HT1080 (cell line): ENCODE measurements at regions not wholly inside any gene's neighbourhood (a gene's known extent, or its start where the extent isn't known, plus 50 kb on each side); places are given as distances from the start of the nearest gene placed in this dataset.
"Not testable (repeated sequence)": the region's sequence is repeated elsewhere in the genome, so short reads cannot be mapped to it uniquely, and the experiment has no call there.

ENCODE experiments used
- DNase-seq: peaks from one replicate; pipeline ENCODE4 v3.0.0-alpha.2; 2015; ENCODE audit warnings: low read depth

DNA sequence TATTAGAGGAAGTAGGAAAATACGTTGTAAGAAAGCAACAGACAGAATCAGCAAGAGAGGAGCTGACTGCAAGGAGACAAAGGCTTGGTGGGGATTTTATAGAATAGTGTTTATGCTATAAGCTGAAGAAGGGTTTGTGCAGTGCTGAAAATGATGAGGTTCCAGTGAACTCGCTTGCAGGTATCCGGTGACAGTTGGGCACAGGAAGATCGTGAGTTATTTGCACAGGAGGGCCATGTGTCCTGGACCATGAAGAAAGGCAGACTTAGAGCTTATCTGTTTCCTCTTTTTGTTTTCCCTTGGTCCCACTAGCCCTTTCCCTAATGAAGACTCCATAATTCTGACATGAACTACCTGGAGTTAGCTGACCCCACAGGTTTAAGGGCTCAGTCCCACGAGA lies 61.4 kb downstream of the NXNL2 start:
- no peak for DNase-seq

DNA sequence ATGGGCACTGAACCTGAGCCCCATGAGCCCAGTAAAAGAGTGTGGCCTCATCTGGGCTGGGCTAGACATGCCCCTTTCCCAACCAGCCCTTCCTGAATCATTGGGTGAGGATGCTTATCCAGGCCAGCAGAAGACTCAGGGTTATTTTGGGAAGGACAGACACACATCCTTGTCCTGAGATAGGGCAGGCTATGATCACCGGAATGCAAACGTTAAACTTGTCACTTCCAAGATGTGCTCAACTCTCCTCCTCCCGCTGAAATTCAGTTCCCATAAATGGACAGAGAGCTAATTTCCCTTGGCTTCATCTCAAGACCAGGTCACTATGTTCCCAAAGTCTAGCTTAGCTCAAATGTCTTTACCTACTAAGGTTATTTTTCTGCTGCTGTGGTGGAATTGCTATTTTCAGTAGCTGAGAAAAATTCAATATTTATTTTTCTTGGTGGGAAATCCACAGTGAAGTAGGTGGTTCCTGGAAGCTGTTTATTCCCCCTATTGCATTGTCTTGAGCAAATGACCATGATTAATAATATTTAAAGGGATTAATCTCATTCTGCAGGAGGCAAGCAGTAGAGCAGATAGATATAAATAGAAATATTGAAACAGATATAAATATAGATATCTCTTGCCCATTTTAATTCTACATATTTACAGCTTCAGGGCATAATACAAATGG lies 70.0 kb downstream of the NXNL2 start:
- DNase-seq, result no peak

GRCh38 chr9:88605512-88606362 lies 70.8 kb downstream of the NXNL2 start:
- DNase-seq, result no peak

GRCh38 chr9:88614359-88614758 lies 79.4 kb downstream of the NXNL2 start:
- DNase-seq, result no peak

- DNase-seq, result no peak
Observed at GRCh38 chr9:88623698-88624097, 88.7 kb downstream of the NXNL2 start.

GRCh38 chr9:88628114-88628513 lies 93.1 kb downstream of the NXNL2 start:
- no peak for DNase-seq

GRCh38 chr9:88628811-88629210 lies 93.8 kb downstream of the NXNL2 start:
- DNase-seq, result no peak

- DNase-seq, result not testable (repeated sequence)
Observed at GRCh38 chr9:88630574-88630973, 95.6 kb downstream of the NXNL2 start.

GRCh38 chr9:88635151-88635550 lies 100.2 kb downstream of the NXNL2 start:
- DNase-seq, result no peak

GRCh38 chr9:88641456-88642240 lies 106.7 kb downstream of the NXNL2 start:
- DNase-seq, result no peak

DNA sequence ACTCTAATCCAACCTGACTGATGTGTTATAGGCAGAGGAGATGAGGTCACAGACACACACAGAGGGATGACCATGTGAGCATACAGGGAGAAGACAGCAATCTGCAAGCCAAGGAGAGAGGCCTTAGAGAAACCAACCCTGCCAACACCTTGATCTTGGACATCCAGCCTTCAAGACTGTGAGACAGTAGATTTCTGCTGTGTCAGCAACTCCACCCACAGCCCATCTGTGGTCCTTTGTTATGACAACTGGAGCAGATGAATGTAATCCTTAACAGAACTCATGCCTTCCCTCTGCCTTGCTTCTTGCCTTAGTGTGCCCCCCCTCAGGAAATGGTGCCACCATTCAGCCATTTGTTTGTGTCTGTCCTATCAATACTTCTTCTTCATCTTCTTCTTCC lies 107.4 kb downstream of the NXNL2 start:
- DNase-seq, result no peak

- DNase-seq, result no peak
Observed at GRCh38 chr9:88643931-88644330, 109.0 kb downstream of the NXNL2 start.

GRCh38 chr9:88645172-88645878 lies 110.3 kb downstream of the NXNL2 start:
- no peak for DNase-seq

DNA sequence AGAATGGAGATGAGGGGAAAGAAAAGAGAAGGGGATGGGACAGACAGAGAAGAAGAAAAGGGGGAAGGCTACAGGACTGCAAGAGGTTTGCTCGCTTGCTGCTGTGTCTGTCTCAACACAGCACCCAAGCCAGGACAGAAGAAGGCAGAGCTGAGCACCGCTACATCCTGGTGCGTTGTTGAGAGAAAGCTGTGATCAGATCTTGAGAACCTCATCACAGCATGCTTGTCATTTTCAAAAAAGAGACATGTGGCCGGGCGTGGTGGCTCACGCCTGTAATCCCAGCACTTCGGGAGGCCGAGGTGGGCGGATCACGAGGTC lies 110.9 kb downstream of the NXNL2 start:
- no peak for DNase-seq

GRCh38 chr9:88646539-88647300 lies 111.7 kb downstream of the NXNL2 start:
- DNase-seq, result no peak

- DNase-seq, result peak; percentile 79
Observed at GRCh38 chr9:88651682-88652633, 117.0 kb downstream of the NXNL2 start.

DNA sequence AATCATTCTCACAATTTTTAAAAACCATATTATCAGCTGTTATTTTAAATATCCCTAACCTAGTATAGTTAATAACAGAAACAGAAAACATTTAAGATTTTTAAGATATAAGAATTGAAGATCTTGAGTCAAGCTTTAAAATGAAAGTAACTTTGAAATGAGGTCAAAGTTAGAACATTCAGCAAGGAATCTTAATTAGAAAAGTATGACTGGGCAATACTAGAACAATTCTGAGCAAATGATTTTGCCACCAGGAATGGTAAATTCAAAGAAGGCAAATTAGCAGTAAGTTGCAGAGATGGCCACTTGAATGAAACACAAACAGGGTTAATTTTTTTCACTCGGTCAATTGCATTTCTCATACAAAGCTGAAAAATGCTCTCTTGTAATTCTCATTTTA lies 117.9 kb downstream of the NXNL2 start:
- DNase-seq, result no peak

GRCh38 chr9:88653406-88653805 lies 118.4 kb downstream of the NXNL2 start:
- DNase-seq, result no peak

GRCh38 chr9:88653911-88654310 lies 118.9 kb downstream of the NXNL2 start:
- DNase-seq, result no peak

GRCh38 chr9:88657893-88658292 lies 122.9 kb downstream of the NXNL2 start:
- DNase-seq, result no peak
